ENCODE measurements at regions not wholly inside any gene's neighbourhood (a gene's known extent, or its start where the extent isn't known, plus 50 kb on each side); places are given as distances from the start of the nearest gene placed in this dataset.
"Not testable (repeated sequence)": the region's sequence is repeated elsewhere in the genome, so short reads cannot be mapped to it uniquely, and the experiment has no call there.

- H3K4me1 ChIP-seq (ENCODE audit: insufficient read depth, low read length); H3K9ac ChIP-seq (ENCODE audit: insufficient read depth, low read depth, low read length); H3K4me3 ChIP-seq (replicated peaks in 1 of 3; ENCODE audit: insufficient read depth in 1 of 3, low read depth in 2 of 3, low read length in 3 of 3); POLR2A ChIA-PET; CTCF ChIA-PET (ENCODE audit: low intra/inter-chr PET ratio, low total read pairs); H2AFZ ChIP-seq (ENCODE audit: low read length); H3K27ac ChIP-seq (ENCODE audit: extremely low read length, insufficient read depth, low read length); DNase-seq (ENCODE audit: low spot score); FAIRE-seq; H3K36me3 ChIP-seq (replicated peaks in 1 of 2; ENCODE audit: control insufficient read depth in 1 of 2, insufficient read depth in 2 of 2, low read length in 2 of 2); BruUV-seq (replicated peaks); in situ Hi-C loops (cut with HindIII; ENCODE audit: extremely low pct_ligation_motif_present, low pct_unique_long_range_greater_than_20kb); H3K79me2 ChIP-seq (ENCODE audit: insufficient read depth, low read length); H4K20me1 ChIP-seq (ENCODE audit: insufficient read depth, low read length); H3K27me3 ChIP-seq (ENCODE audit: control insufficient read depth in 1 of 2, insufficient read depth in 2 of 2, low read length in 2 of 2); intact Hi-C loops (cut with micrococcal nuclease; ENCODE audit: unreplicated experiment); ATAC-seq; H3K4me2 ChIP-seq (ENCODE audit: low read depth, low read length); H3K9me3 ChIP-seq (ENCODE audit: low read length): not testable (repeated sequence)
- whole genome bisulfite sequencing (ENCODE audit: low lambda C conversion rate) = 0% methylated on average over 1 of the region's 7 CpGs
Observed at GRCh38 chr5:178047943-178048342, 51.9 kb upstream of the PROP1 start.

DNA sequence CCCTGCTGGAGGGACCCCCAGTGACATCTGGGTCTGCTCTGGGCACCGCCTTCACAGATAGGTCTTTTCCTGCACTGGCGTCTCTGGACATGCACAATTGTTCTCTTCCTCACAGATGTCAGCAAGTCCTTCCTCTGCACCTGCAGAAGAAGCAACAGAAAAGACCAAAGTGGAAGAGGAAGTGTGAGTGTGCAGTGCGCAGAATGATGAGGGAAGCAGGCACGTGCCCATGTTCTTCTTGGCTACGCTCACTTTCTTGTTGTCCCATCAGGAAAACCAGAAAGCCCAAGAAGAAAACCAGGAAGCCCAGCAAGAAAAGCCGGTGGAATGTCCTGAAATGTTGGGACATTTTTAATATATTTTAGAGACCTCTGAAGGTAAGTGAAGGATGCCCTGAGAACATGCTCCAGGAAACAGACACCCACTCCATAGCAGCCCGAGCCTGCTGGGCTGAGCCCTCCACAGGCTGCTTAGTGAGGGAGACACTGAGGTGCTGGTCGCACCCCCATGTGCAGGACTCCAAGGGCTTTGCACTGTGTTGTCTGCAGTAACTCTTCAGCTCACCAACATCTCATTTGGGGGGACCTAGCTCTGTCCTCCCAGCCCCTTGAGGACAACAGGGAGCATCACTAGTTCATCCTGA lies 50.8 kb upstream of the PROP1 start:
- H3K4me1 ChIP-seq (ENCODE audit: insufficient read depth, low read length); H3K36me3 ChIP-seq (replicated peaks in 1 of 2; ENCODE audit: control insufficient read depth in 1 of 2, insufficient read depth in 2 of 2, low read length in 2 of 2); ATAC-seq; FAIRE-seq; H2AFZ ChIP-seq (ENCODE audit: low read length); H3K27ac ChIP-seq (ENCODE audit: extremely low read length, insufficient read depth, low read length); H3K79me2 ChIP-seq (ENCODE audit: insufficient read depth, low read length); CTCF ChIA-PET (ENCODE audit: low intra/inter-chr PET ratio, low total read pairs); DNase-seq (ENCODE audit: low spot score); H3K9ac ChIP-seq (ENCODE audit: insufficient read depth, low read depth, low read length); H4K20me1 ChIP-seq (ENCODE audit: insufficient read depth, low read length); POLR2A ChIA-PET; H3K27me3 ChIP-seq (ENCODE audit: control insufficient read depth in 1 of 2, insufficient read depth in 2 of 2, low read length in 2 of 2); H3K9me3 ChIP-seq (ENCODE audit: low read length); H3K4me2 ChIP-seq (ENCODE audit: low read depth, low read length); BruUV-seq (replicated peaks); H3K4me3 ChIP-seq (replicated peaks in 1 of 3; ENCODE audit: insufficient read depth in 1 of 3, low read depth in 2 of 3, low read length in 3 of 3); intact Hi-C loops (cut with micrococcal nuclease; ENCODE audit: unreplicated experiment); in situ Hi-C loops (cut with HindIII; ENCODE audit: extremely low pct_ligation_motif_present, low pct_unique_long_range_greater_than_20kb): not testable (repeated sequence)
- 55% methylated on average over 3 of the region's 8 CpGs for WGBS (ENCODE audit: low lambda C conversion rate)

DNA sequence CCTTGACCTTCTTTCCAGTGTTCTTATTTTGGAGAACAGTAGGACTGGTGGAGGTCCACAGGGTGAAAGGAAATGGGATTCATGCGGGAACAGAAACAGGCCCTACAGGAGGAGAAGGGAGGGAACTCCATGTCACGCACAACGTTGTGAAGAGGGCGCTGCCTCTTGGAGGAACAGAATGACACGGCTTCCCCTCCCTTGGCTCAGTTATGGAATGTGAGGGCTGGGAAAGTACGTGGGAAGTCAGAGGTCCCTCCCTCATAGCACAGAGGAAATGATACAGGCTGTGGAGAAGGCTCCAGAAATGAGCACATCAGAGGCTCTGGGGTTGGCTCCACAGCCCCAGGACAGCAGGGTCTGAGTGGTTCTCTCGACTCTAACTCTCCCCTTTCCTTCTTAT lies 49.9 kb upstream of the PROP1 start:
- H3K36me3 ChIP-seq (replicated peaks in 1 of 2; ENCODE audit: control insufficient read depth in 1 of 2, insufficient read depth in 2 of 2, low read length in 2 of 2); in situ Hi-C loops (cut with HindIII; ENCODE audit: extremely low pct_ligation_motif_present, low pct_unique_long_range_greater_than_20kb); H3K4me2 ChIP-seq (ENCODE audit: low read depth, low read length); H3K79me2 ChIP-seq (ENCODE audit: insufficient read depth, low read length); CTCF ChIA-PET (ENCODE audit: low intra/inter-chr PET ratio, low total read pairs); H3K27ac ChIP-seq (ENCODE audit: extremely low read length, insufficient read depth, low read length); H3K4me1 ChIP-seq (ENCODE audit: insufficient read depth, low read length); H3K9me3 ChIP-seq (ENCODE audit: low read length); H3K27me3 ChIP-seq (ENCODE audit: control insufficient read depth in 1 of 2, insufficient read depth in 2 of 2, low read length in 2 of 2); H3K9ac ChIP-seq (ENCODE audit: insufficient read depth, low read depth, low read length); POLR2A ChIA-PET; DNase-seq (ENCODE audit: low spot score); FAIRE-seq; H3K4me3 ChIP-seq (replicated peaks in 1 of 3; ENCODE audit: insufficient read depth in 1 of 3, low read depth in 2 of 3, low read length in 3 of 3); ATAC-seq; H2AFZ ChIP-seq (ENCODE audit: low read length); intact Hi-C loops (cut with micrococcal nuclease; ENCODE audit: unreplicated experiment); H4K20me1 ChIP-seq (ENCODE audit: insufficient read depth, low read length); BruUV-seq (replicated peaks): not testable (repeated sequence)
- no CpG with 5 or more reads among the region's 7 CpGs for WGBS (ENCODE audit: low lambda C conversion rate)

Data from HepG2 (cell line).